ENCODE measurements at regions not wholly inside any gene's neighbourhood (a gene's known extent, or its start where the extent isn't known, plus 50 kb on each side); places are given as distances from the start of the nearest gene placed in this dataset.

DNA sequence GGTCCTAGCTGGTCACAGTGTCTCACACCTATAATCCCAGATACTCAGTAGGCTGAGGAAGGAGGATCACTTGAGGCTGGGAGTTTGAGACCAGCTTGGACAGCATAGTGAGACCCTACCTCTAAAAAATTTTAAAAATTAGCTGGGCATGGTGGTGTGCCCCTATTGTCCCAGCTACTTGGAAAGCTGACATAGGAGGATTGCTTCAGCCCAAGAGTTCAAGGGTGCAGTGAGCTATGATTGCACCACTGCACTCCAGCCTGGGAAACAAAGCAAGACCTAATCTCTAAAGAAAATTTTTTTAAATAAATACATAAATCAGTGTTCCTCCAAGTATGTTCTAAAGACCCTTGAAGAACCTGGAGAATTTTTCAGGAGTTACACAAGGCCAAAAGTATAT is 50.6 kb upstream of the GNAO1 start:
- DNase-seq (ENCODE audit: extremely low spot score, insufficient read length, low read depth): no peak
- no peak for FAIRE-seq

- no peak for FAIRE-seq
- DNase-seq (ENCODE audit: extremely low spot score, insufficient read length, low read depth): no peak
These were observed 54.0 kb upstream of the GNAO1 start for GRCh38 chr16:56137269-56137668.

GRCh38 chr16:56136256-56136655 is 55.0 kb upstream of the GNAO1 start:
- FAIRE-seq (no peak), DNase-seq (ENCODE audit: extremely low spot score, insufficient read length, low read depth) (no peak)

- FAIRE-seq (no peak), DNase-seq (ENCODE audit: extremely low spot score, insufficient read length, low read depth) (no peak)
These were observed 56.5 kb upstream of the GNAO1 start for GRCh38 chr16:56134790-56135189.

DNA sequence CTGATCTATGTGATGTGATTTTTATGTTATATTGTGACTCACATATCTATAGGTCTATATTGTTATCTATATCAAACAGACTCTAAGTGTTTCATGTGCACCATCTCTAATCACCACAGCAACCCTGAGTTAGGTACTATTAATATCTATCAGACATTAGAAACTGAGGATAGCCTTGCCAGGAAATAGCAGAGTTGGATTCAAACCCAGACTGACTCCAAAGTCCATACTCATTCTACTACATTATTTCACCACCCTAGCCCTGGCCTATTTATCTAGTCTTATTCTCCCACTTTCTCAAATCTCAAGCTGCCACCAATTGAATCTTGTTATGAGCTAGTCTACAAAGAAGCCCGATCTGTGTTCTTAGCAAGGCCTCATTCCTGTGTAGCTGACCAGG is 65.4 kb upstream of the GNAO1 start:
- FAIRE-seq: no peak
- no peak for DNase-seq (ENCODE audit: extremely low spot score, insufficient read length, low read depth)

- FAIRE-seq: no peak
- no peak for DNase-seq (ENCODE audit: extremely low spot score, insufficient read length, low read depth)
These were observed 69.0 kb upstream of the GNAO1 start for GRCh38 chr16:56122251-56122650.

DNA sequence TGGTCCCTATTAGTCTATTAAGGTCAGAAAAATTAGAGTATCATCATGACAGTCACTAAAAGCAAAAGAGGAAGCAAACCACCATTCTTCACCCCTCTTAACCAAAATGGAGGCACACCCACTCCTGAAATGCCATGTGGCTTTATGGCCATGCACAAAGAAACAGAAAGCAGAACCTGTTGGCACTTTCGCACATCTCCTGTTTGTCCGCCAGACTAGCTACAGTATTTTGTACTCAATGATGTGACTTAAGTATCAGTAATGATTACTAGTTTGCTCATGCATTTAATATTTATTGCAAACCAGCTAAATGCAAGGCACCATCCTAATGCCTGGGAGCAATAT is 70.2 kb upstream of the GNAO1 start:
- FAIRE-seq: no peak
- no peak for DNase-seq (ENCODE audit: extremely low spot score, insufficient read length, low read depth)

- DNase-seq (ENCODE audit: extremely low spot score, insufficient read length, low read depth) (no peak), FAIRE-seq (no peak)
These were observed 70.7 kb upstream of the GNAO1 start for GRCh38 chr16:56120447-56121155.

DNA sequence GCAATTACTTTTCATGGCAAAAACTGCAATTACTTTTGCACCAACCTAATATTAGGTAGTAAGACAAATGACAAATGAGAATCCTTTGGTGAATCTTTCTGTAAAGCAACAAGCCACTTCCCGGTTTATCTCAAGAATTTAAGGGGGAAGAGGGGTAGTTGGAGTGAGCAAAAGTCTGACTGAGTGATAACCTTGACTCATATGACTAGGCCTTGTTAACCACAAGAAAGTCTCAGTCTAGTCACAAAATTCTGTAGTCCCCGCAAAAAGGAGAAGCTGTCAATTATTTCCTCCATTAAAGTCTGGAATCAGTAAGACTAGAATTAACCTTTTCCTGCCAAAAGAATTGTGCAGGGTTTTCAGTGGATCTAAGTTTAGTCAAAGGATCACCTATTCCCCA is 72.2 kb upstream of the GNAO1 start:
- FAIRE-seq (no peak), DNase-seq (ENCODE audit: extremely low spot score, insufficient read length, low read depth) (no peak)

- DNase-seq (ENCODE audit: extremely low spot score, insufficient read length, low read depth): no peak
- FAIRE-seq: no peak
These were observed 74.7 kb upstream of the GNAO1 start for GRCh38 chr16:56116577-56116964.

GRCh38 chr16:56115817-56116576 is 75.3 kb upstream of the GNAO1 start:
- FAIRE-seq: no peak
- no peak for DNase-seq (ENCODE audit: extremely low spot score, insufficient read length, low read depth)

DNA sequence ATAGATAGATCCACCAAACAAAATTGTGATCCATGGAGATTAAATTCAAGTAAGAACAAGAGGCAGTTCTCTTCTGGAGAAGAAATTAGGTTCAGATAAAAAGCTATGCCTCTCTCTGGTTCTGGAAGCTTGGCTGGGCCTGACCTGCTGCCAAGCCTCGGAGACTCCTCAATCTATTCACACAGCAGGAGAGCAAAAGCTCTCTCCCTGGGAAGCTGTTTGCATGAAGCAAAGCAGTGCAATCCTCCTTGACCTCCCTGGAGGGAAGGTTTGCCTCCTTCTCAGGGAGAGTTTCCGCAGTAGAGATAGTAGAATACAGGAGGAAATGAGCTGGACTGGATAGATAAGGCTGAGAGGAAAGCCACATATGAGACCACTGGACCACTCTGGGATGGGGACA is 78.1 kb upstream of the GNAO1 start:
- FAIRE-seq (no peak), DNase-seq (ENCODE audit: extremely low spot score, insufficient read length, low read depth) (no peak)

DNA sequence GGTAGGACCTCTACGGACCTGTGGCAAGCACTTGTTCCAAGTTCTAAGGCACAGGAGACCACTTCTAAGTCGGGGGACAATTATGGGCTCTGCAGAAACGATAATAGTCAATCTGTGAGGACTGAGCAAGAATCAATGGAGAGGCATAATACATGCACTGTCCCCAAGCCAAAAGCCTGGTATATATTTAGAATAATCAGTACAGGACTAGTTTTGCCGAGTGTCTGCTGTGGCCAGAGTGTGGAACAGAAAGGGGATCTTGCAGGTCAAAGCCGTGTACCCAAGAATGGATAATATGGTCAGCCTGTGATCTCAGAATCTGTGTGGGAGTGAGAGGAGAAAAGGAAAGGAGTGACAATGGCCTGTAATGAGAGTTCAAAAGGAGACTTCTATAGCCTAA is 80.2 kb upstream of the GNAO1 start:
- DNase-seq (ENCODE audit: extremely low spot score, insufficient read length, low read depth) (no peak), FAIRE-seq (no peak)

GRCh38 chr16:56109994-56110393 is 81.3 kb upstream of the GNAO1 start:
- no peak for DNase-seq (ENCODE audit: extremely low spot score, insufficient read length, low read depth)
- no peak for FAIRE-seq

GRCh38 chr16:56109205-56109604 is 82.1 kb upstream of the GNAO1 start:
- DNase-seq (ENCODE audit: extremely low spot score, insufficient read length, low read depth) (no peak), FAIRE-seq (no peak)

DNA sequence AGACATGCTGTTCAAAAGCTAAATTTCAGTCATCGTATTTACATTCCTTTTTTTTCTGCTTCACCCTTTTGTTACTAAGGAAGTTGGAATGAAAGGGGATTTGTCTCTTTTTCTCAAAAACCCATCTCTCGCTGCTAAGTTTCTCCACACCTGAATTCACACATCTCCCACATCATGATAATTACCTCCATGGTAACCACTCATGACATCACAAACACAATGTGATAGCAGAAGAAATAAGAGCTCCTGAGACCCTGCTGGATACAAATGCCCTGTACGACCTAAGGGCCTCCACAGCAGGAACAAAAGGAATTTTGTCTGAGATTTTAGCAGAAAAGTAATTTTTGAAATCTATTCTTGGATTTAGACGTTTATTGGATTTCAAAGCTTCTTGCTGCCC is 82.6 kb upstream of the GNAO1 start:
- FAIRE-seq: no peak
- DNase-seq (ENCODE audit: extremely low spot score, insufficient read length, low read depth): no peak

DNA sequence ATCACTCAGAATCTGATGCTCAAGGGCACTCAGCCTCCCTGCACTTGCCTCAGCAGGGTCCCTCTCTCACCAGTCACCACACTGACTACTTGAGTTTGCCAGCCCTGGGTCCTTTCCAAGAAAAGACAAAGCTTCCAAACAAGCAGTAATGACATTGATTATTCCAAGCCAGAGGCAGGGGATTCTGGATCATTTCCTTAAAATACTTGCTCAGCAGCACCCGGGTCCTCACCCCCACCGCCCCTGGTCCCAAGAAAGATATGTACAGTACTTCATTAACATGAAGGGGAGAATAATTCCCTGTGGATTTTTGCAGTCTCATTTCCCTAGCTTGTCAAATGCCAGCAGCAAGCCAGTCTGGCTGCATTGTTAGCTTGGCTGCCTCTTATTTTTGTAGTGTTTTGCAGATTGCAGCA is 83.2 kb upstream of the GNAO1 start:
- FAIRE-seq: no peak
- DNase-seq (ENCODE audit: extremely low spot score, insufficient read length, low read depth): no peak

GRCh38 chr16:56106527-56106926 is 84.8 kb upstream of the GNAO1 start:
- DNase-seq (ENCODE audit: extremely low spot score, insufficient read length, low read depth): no peak
- FAIRE-seq: no peak

- FAIRE-seq (no peak), DNase-seq (ENCODE audit: extremely low spot score, insufficient read length, low read depth) (no peak)
These were observed 88.4 kb upstream of the GNAO1 start for GRCh38 chr16:56102906-56103305.

GRCh38 chr16:56102183-56102686 is 89.1 kb upstream of the GNAO1 start:
- FAIRE-seq (no peak), DNase-seq (ENCODE audit: extremely low spot score, insufficient read length, low read depth) (no peak)

DNA sequence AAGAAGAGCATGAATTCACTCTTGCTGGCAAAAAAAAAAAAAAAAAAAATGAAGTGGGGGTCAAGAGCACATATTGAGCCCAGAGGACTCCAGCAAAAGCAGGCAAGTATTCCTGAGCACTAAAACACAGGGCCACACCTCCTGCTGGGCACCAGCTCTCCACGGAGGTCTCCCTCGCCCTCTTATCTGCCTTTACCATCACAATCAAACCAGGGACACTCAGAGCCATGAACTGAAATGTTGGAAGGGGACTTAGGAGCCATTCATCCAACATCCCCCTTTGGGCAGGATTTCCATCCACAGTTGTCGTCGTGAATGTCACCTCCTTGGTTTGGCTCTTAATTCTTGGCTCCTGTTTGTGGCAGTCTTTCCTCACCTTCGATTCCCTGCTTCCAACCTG is 89.8 kb upstream of the GNAO1 start:
- DNase-seq (ENCODE audit: extremely low spot score, insufficient read length, low read depth) (no peak), FAIRE-seq (no peak)

- no peak for FAIRE-seq
- no peak for DNase-seq (ENCODE audit: extremely low spot score, insufficient read length, low read depth)
These were observed 94.0 kb upstream of the GNAO1 start for GRCh38 chr16:56097306-56097705.

Data from GM18507 (cell line).